Body of pancreas (tissue), 4 donors: ENCODE measurements at regions not wholly inside any gene's neighbourhood (a gene's known extent, or its start where the extent isn't known, plus 50 kb on each side); places are given as distances from the start of the nearest gene placed in this dataset.

Source experiments
- CTCF ChIP-seq, 7 experiments: fragments of 450-650 bp in 4 of 7; fragments of 200-600 bp in 3 of 7; sonication (generic) in 3 of 7; IDR thresholded peaks; one replicate each; pipeline ENCODE4 v1.5.1; 2016 to 2019; ENCODE audit warnings: antibody characterized with exemption in 7 of 7
- POLR2A ChIP-seq, 3 donors: fragments of 450-650 bp; IDR thresholded peaks; one replicate each; pipeline ENCODE4 v1.6.1; 2016; ENCODE audit warnings: antibody characterized with exemption in 3 of 3, mild to moderate bottlenecking in 2 of 3

- TF ChIP-seq CTCF (IDR thresholded peaks at IDR 0.05), result no peak
- TF ChIP-seq POLR2A (IDR thresholded peaks at IDR 0.05), result no peak
Measured at GRCh38 chr4:54169176-54169575, 59.9 kb upstream of the PDGFRA start.
